ENCODE measurements at regions not wholly inside any gene's neighbourhood (a gene's known extent, or its start where the extent isn't known, plus 50 kb on each side); places are given as distances from the start of the nearest gene placed in this dataset.

DNA sequence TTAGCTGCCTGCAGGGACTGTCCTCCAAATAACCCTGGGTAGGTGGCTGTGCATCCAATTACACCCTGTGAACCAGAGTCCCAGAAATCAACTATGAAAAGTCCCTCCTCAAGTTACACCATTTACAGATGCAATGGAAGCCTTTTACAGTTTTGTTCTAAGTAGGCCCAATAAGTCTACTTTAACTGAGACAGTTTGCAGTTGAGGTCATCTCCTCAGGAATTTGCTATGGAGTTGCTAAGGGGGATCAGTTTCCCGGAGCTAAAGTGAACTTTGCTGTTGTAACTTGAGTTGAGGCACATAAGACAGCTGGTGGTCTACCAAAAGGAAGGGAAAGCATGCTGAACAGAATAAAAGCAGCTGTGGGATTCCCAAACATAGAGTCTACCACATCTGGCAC is 121.6 kb upstream of the STK26 start:
- TF ChIP-seq ARNTL (CRISPR knock-in tag; IDR thresholded peaks at IDR 0.05; ENCODE audit: borderline replicate concordance, low read depth) (no peak), BACH2 (CRISPR knock-in tag; IDR thresholded peaks at IDR 0.05; ENCODE audit: borderline replicate concordance) (no peak), OSR1 (CRISPR knock-in tag; IDR thresholded peaks at IDR 0.05) (no peak), ESRRG (CRISPR knock-in tag; IDR thresholded peaks at IDR 0.05) (no peak), ZNF565 (CRISPR knock-in tag; conservative IDR thresholded peaks at IDR 0.05; ENCODE audit: low read depth) (no peak), RARB (CRISPR knock-in tag; IDR thresholded peaks at IDR 0.05) (no peak), ZNF70 (CRISPR knock-in tag; IDR thresholded peaks at IDR 0.05) (no peak), ZFP3 (CRISPR knock-in tag; IDR thresholded peaks at IDR 0.05) (no peak), SNAI2 (CRISPR knock-in tag; IDR thresholded peaks at IDR 0.05) (no peak)
- TF ChIP-seq, protein P1, sequence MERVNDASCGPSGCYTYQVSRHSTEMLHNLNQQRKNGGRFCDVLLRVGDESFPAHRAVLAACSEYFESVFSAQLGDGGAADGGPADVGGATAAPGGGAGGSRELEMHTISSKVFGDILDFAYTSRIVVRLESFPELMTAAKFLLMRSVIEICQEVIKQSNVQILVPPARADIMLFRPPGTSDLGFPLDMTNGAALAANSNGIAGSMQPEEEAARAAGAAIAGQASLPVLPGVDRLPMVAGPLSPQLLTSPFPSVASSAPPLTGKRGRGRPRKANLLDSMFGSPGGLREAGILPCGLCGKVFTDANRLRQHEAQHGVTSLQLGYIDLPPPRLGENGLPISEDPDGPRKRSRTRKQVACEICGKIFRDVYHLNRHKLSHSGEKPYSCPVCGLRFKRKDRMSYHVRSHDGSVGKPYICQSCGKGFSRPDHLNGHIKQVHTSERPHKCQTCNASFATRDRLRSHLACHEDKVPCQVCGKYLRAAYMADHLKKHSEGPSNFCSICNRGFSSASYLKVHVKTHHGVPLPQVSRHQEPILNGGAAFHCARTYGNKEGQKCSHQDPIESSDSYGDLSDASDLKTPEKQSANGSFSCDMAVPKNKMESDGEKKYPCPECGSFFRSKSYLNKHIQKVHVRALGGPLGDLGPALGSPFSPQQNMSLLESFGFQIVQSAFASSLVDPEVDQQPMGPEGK (CRISPR knock-in tag; IDR thresholded peaks at IDR 0.05; ENCODE audit: borderline replicate concordance): no peak
- TF ChIP-seq, protein P2, sequence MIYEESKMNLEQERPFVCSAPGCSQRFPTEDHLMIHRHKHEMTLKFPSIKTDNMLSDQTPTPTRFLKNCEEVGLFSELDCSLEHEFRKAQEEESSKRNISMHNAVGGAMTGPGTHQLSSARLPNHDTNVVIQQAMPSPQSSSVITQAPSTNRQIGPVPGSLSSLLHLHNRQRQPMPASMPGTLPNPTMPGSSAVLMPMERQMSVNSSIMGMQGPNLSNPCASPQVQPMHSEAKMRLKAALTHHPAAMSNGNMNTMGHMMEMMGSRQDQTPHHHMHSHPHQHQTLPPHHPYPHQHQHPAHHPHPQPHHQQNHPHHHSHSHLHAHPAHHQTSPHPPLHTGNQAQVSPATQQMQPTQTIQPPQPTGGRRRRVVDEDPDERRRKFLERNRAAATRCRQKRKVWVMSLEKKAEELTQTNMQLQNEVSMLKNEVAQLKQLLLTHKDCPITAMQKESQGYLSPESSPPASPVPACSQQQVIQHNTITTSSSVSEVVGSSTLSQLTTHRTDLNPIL (CRISPR knock-in tag; IDR thresholded peaks at IDR 0.05; ENCODE audit: low read depth): no peak

Data from SK-N-SH treated with all-trans-retinoic acid at 6 μM for 48 hours (cell line).